ENCODE measurements at regions not wholly inside any gene's neighbourhood (a gene's known extent, or its start where the extent isn't known, plus 50 kb on each side); places are given as distances from the start of the nearest gene placed in this dataset.

DNA sequence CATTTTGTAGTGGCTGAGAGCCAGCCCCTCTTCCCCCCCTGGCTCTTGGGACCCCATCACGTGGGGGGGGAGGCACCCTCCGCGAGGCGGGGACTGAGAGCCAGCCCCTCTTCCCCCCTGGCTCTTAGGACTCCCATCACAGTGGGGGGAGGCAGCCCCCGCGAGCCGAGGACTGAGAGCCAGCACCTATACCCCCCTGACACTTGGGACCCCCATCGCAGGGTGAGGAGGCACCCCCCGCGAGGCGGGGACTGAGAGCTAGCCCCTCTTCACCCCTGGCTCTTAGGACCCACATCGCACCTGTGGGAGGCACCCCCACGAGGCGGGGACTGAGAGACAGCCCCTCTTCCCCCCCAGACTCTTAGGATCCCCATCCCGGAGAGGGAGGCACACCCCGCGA is 2426.5 kb upstream of the PCDH20 start:
- TF ChIP-seq SP1 (IDR thresholded peaks at IDR 0.05; ENCODE audit: low read depth), result no peak
- no peak for TF ChIP-seq CTCF (IDR thresholded peaks at IDR 0.05 in 2 of 3, conservative IDR thresholded peaks at IDR 0.05 in 1 of 3; ENCODE audit: borderline replicate concordance in 1 of 3, insufficient read depth in 1 of 3, low read depth in 2 of 3, low read length in 2 of 3)
- TF ChIP-seq POLR2AphosphoS5 (IDR thresholded peaks at IDR 0.05; ENCODE audit: low read depth, low read length), result no peak
- TF ChIP-seq EZH2 (IDR thresholded peaks at IDR 0.05), result no peak
- TF ChIP-seq JUND (IDR thresholded peaks at IDR 0.05), result no peak
- TF ChIP-seq, protein P1, sequence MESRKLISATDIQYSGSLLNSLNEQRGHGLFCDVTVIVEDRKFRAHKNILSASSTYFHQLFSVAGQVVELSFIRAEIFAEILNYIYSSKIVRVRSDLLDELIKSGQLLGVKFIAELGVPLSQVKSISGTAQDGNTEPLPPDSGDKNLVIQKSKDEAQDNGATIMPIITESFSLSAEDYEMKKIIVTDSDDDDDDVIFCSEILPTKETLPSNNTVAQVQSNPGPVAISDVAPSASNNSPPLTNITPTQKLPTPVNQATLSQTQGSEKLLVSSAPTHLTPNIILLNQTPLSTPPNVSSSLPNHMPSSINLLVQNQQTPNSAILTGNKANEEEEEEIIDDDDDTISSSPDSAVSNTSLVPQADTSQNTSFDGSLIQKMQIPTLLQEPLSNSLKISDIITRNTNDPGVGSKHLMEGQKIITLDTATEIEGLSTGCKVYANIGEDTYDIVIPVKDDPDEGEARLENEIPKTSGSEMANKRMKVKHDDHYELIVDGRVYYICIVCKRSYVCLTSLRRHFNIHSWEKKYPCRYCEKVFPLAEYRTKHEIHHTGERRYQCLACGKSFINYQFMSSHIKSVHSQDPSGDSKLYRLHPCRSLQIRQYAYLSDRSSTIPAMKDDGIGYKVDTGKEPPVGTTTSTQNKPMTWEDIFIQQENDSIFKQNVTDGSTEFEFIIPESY (IDR thresholded peaks at IDR 0.05; ENCODE audit: extremely low read depth, insufficient replicate concordance, low read length), result no peak
- no peak for TF ChIP-seq MAX (IDR thresholded peaks at IDR 0.05)
- TF ChIP-seq POLR2A (IDR thresholded peaks at IDR 0.05; ENCODE audit: borderline replicate concordance, extremely low read depth, insufficient read depth, insufficient read length), result no peak
- TF ChIP-seq REST (IDR thresholded peaks at IDR 0.05; ENCODE audit: low read depth), result no peak
- TF ChIP-seq SIN3A (IDR thresholded peaks at IDR 0.05; ENCODE audit: low read depth), result no peak

All from HCT116 (cell line).